Chondrocyte (in vitro differentiated cells): ENCODE measurements at regions not wholly inside any gene's neighbourhood (a gene's known extent, or its start where the extent isn't known, plus 50 kb on each side); places are given as distances from the start of the nearest gene placed in this dataset.

ENCODE experiments used
- DNase-seq: peaks from one replicate; pipeline ENCODE4 v3.0.0; 2021; ENCODE audit warnings: mixed read lengths, low spot score
- H3K27ac Mint-ChIP-seq: one replicate; pipeline ENCODE4 v1.8.0; 2021; ENCODE audit warnings: mild to moderate bottlenecking, moderate library complexity, mixed read lengths; ENCODE audit not compliant: unreplicated experiment
- H3K27me3 Mint-ChIP-seq: 2 replicates; pipeline ENCODE4 v1.8.0; 2021; ENCODE audit warnings: low read depth, mixed read lengths
- H3K36me3 Mint-ChIP-seq: 2 replicates; pipeline ENCODE4 v1.8.0; 2021; ENCODE audit warnings: low read depth, mixed read lengths
- H3K4me1 Mint-ChIP-seq: 2 replicates; pipeline ENCODE4 v1.8.0; 2021; ENCODE audit warnings: low read depth, mild to moderate bottlenecking, mixed read lengths
- H3K4me3 Mint-ChIP-seq: one replicate; pipeline ENCODE4 v1.8.0; 2021; ENCODE audit warnings: mild to moderate bottlenecking, moderate library complexity, mixed read lengths; ENCODE audit not compliant: unreplicated experiment
- H3K9me3 Mint-ChIP-seq: 2 replicates; pipeline ENCODE4 v1.8.0; 2021; ENCODE audit warnings: low read depth, mixed read lengths
- TF ChIP-seq, protein P1 (sequence below): fragments of 200-600 bp; sonication (generic); IDR thresholded peaks from 2 replicates; pipeline ENCODE4 v1.5.0; 2021; ENCODE audit warnings: antibody characterized with exemption, mild to moderate bottlenecking, moderate library complexity

- Mint-ChIP-seq H3K4me3 (no peak overlapping the region), H3K9me3 (no peaks in the 10 kb centered on the region), H3K36me3 (peaks cover 3% of the 10 kb centered on the region), H3K27me3 (peaks cover 6% of the 10 kb centered on the region), H3K4me1 (no peaks in the 10 kb centered on the region), H3K27ac (no peak overlapping the region)
- TF ChIP-seq, protein P1, sequence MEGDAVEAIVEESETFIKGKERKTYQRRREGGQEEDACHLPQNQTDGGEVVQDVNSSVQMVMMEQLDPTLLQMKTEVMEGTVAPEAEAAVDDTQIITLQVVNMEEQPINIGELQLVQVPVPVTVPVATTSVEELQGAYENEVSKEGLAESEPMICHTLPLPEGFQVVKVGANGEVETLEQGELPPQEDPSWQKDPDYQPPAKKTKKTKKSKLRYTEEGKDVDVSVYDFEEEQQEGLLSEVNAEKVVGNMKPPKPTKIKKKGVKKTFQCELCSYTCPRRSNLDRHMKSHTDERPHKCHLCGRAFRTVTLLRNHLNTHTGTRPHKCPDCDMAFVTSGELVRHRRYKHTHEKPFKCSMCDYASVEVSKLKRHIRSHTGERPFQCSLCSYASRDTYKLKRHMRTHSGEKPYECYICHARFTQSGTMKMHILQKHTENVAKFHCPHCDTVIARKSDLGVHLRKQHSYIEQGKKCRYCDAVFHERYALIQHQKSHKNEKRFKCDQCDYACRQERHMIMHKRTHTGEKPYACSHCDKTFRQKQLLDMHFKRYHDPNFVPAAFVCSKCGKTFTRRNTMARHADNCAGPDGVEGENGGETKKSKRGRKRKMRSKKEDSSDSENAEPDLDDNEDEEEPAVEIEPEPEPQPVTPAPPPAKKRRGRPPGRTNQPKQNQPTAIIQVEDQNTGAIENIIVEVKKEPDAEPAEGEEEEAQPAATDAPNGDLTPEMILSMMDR = no peak
- DNase-seq = no peak
These were observed 149.7 kb upstream of the NPHP3 start for GRCh38 chr3:132871956-132872355.

DNA sequence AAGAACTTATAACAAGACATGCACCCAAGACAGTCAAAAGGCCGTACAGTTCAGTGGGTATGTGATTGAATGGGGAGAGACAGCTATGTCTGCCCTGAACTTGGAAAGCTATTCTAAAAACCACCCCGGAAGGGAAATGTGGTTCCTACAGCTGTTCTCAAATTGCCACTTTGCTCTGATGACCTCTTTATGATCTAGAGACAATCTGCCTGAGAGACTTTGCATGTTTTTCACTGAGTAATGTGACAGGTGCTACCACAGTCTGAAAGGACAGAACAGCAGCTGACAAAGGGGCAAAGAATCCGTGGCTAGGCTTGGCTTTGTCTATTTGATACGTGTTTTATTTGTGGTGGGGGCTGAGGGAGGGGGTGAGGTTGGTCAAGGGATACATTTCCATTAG lies 148.3 kb upstream of the NPHP3 start:
- H3K4me1 Mint-ChIP-seq = no peaks in the 10 kb centered on the region
- no peaks in the 10 kb centered on the region for H3K9me3 Mint-ChIP-seq
- TF ChIP-seq, protein P1 = no peak

DNA sequence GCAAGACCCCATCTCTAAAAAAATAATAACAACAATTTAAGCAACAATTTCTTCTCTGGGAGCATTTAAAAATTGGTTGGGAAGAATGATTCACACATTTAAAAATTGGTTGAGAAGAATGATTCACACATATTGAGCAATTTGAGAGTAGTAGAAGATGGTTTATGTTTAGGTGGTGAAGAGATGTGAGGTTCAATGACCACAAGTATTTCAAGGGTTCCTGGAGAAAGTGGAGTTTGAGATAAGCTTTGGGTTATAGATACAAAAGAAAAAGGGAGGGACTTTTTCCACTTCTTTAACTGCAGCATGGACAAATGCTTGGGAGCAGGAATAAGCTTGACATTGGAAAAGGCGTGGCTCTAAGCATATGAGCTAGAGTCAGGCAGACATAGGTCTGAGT lies 145.7 kb upstream of the NPHP3 start:
- TF ChIP-seq, protein P1 = no peak
- Mint-ChIP-seq H3K4me3 (no peak overlapping the region), H3K9me3 (no peaks in the 10 kb centered on the region), H3K27ac (no peak overlapping the region), H3K36me3 (no peaks in the 10 kb centered on the region), H3K4me1 (no peaks in the 10 kb centered on the region), H3K27me3 (no peaks in the 10 kb centered on the region)
- DNase-seq = no peak

More for the DNA sequence above, 148.3 kb upstream of the NPHP3 start:
- H3K27ac Mint-ChIP-seq = no peak overlapping the region
- H3K27me3 Mint-ChIP-seq = no peaks in the 10 kb centered on the region
- DNase-seq = no peak
- no peaks in the 10 kb centered on the region for H3K36me3 Mint-ChIP-seq
- no peak overlapping the region for H3K4me3 Mint-ChIP-seq

GRCh38 chr3:132867526-132867925 lies 145.3 kb upstream of the NPHP3 start:
- no peak for DNase-seq
- TF ChIP-seq, protein P1 = no peak
- H3K27ac Mint-ChIP-seq = no peak overlapping the region
- no peaks in the 10 kb centered on the region for H3K9me3 Mint-ChIP-seq
- H3K36me3 Mint-ChIP-seq = no peaks in the 10 kb centered on the region
- no peaks in the 10 kb centered on the region for H3K27me3 Mint-ChIP-seq
- no peak overlapping the region for H3K4me3 Mint-ChIP-seq
- H3K4me1 Mint-ChIP-seq = no peaks in the 10 kb centered on the region

DNA sequence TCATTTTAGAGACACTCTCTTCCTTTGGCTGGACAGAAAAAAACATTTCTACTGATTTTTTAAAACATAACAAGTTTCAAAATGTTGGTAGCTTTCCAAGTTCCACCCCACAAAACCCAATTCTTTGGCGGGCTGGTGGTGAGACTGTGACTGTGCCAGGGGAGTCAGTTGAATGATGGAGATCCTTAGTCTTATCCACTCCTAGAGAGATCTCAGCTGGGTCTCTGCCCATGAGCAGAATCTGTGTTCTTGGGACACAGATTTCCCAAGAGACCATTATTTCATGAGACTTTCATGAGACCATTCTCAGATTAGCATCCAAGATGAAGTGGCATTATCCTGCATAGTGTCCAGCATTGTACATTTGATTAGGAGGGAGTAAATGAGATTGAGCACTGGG lies 135.1 kb upstream of the NPHP3 start:
- H3K27me3 Mint-ChIP-seq = peaks cover 9% of the 10 kb centered on the region
- no peaks in the 10 kb centered on the region for H3K4me1 Mint-ChIP-seq
- H3K27ac Mint-ChIP-seq = no peak overlapping the region
- TF ChIP-seq, protein P1 = no peak
- H3K9me3 Mint-ChIP-seq = no peaks in the 10 kb centered on the region
- H3K36me3 Mint-ChIP-seq = no peaks in the 10 kb centered on the region
- no peak for DNase-seq
- no peak overlapping the region for H3K4me3 Mint-ChIP-seq
